Peyer's patch (tissue), 4 donors: ENCODE measurements at regions not wholly inside any gene's neighbourhood (a gene's known extent, or its start where the extent isn't known, plus 50 kb on each side); places are given as distances from the start of the nearest gene placed in this dataset.

Experiments
- DNase-seq, 3 donors: peaks; one replicate each; pipeline ENCODE4 v3.0.0-alpha.2; 2017 to 2019
- H3K27ac ChIP-seq, 4 donors: fragments of 200-600 bp; sonication (generic); one replicate each; pipeline ENCODE4 v1.5.1; 2016 to 2019
- H3K27me3 ChIP-seq, 2 donors: fragments of 200-600 bp; sonication (generic); one replicate each; pipeline ENCODE4 v1.5.1; 2019
- H3K36me3 ChIP-seq, 3 donors: fragments of 200-600 bp; sonication (generic); one replicate each; pipeline ENCODE4 v1.5.1; 2016 to 2019
- H3K4me1 ChIP-seq, 4 donors: fragments of 200-600 bp; sonication (generic); one replicate each; pipeline ENCODE4 v1.5.1; 2016 to 2019
- H3K4me3 ChIP-seq, 4 donors: fragments of 200-600 bp; sonication (generic); 1 replicate in 3 of 4; 2 replicates in 1 of 4; pipeline ENCODE4 v1.5.1; 2016 to 2019; ENCODE audit warnings: mild to moderate bottlenecking in 1 of 4
- H3K9me3 ChIP-seq, 4 donors: fragments of 200-600 bp; sonication (generic); one replicate each; pipeline ENCODE4 v1.5.1; 2016 to 2019; ENCODE audit warnings: mild to moderate bottlenecking in 1 of 4
- POLR2A ChIP-seq, 2 donors: fragments of 450-650 bp; IDR thresholded peaks; one replicate each; pipeline ENCODE4 v1.5.1; 2017; ENCODE audit warnings: antibody characterized with exemption in 2 of 2, mild to moderate bottlenecking in 2 of 2, moderate library complexity in 2 of 2
- TF ChIP-seq, protein P1 (sequence below), 6 experiments: fragments of 450-650 bp in 4 of 6; fragments of 200-600 bp in 2 of 6; sonication (generic) in 1 of 6; IDR thresholded peaks; one replicate each; pipeline ENCODE4 v1.5.1; 2017 to 2019; ENCODE audit warnings: antibody characterized with exemption in 6 of 6, mild to moderate bottlenecking in 3 of 6, moderate library complexity in 1 of 6

GRCh38 chr2:226355600-226355999 is 444.0 kb downstream of the IRS1 start:
- no peaks in the 10 kb centered on the region for H3K36me3 ChIP-seq
- H3K4me1 ChIP-seq = no peaks in the 10 kb centered on the region
- no peak for DNase-seq
- no peak overlapping the region for H3K27ac ChIP-seq
- no peak overlapping the region for H3K4me3 ChIP-seq
- H3K9me3 ChIP-seq = no peaks in the 10 kb centered on the region
- no peak for TF ChIP-seq POLR2A (IDR thresholded peaks at IDR 0.05)
- TF ChIP-seq, protein P1, sequence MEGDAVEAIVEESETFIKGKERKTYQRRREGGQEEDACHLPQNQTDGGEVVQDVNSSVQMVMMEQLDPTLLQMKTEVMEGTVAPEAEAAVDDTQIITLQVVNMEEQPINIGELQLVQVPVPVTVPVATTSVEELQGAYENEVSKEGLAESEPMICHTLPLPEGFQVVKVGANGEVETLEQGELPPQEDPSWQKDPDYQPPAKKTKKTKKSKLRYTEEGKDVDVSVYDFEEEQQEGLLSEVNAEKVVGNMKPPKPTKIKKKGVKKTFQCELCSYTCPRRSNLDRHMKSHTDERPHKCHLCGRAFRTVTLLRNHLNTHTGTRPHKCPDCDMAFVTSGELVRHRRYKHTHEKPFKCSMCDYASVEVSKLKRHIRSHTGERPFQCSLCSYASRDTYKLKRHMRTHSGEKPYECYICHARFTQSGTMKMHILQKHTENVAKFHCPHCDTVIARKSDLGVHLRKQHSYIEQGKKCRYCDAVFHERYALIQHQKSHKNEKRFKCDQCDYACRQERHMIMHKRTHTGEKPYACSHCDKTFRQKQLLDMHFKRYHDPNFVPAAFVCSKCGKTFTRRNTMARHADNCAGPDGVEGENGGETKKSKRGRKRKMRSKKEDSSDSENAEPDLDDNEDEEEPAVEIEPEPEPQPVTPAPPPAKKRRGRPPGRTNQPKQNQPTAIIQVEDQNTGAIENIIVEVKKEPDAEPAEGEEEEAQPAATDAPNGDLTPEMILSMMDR (IDR thresholded peaks at IDR 0.05) = no peak
- no peaks in the 10 kb centered on the region for H3K27me3 ChIP-seq

DNA sequence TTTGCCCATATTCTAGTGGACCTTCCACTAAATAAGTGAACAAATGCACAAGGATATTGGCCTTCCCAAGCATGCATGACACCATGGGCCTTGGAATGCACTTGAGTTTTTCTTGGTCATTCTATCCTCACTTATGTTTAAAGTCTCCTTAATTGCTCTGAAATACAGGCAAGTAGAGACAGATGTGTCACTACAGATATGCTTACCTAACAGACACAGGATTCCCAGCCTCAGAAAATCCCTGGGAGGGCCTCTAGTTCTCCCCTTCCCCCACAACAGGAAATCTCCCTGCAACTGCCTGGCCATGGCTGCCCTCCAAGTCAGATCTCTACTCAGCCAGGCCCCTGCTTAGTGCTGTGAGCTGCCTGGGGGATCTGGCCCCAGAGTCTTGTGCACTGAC is 445.2 kb downstream of the IRS1 start:
- TF ChIP-seq, protein P1 (IDR thresholded peaks at IDR 0.05) = no peak
- no peak for TF ChIP-seq POLR2A (IDR thresholded peaks at IDR 0.05)
- no peaks in the 10 kb centered on the region for H3K27me3 ChIP-seq
- H3K4me3 ChIP-seq = no peak overlapping the region
- no peaks in the 10 kb centered on the region for H3K4me1 ChIP-seq
- no peaks in the 10 kb centered on the region for H3K9me3 ChIP-seq
- no peaks in the 10 kb centered on the region for H3K36me3 ChIP-seq
- no peak for DNase-seq
- H3K27ac ChIP-seq = no peak overlapping the region

GRCh38 chr2:226352941-226353560 is 446.6 kb downstream of the IRS1 start:
- Histone ChIP-seq H3K27ac (no peak overlapping the region), H3K27me3 (no peaks in the 10 kb centered on the region), H3K4me3 (no peak overlapping the region), H3K9me3 (no peaks in the 10 kb centered on the region), H3K4me1 (no peaks in the 10 kb centered on the region), H3K36me3 (no peaks in the 10 kb centered on the region)
- no peak for TF ChIP-seq POLR2A (IDR thresholded peaks at IDR 0.05)
- TF ChIP-seq, protein P1 (IDR thresholded peaks at IDR 0.05) = no peak
- no peak for DNase-seq

GRCh38 chr2:226351711-226352110 is 447.9 kb downstream of the IRS1 start:
- H3K27me3 ChIP-seq = no peaks in the 10 kb centered on the region
- H3K4me1 ChIP-seq = no peaks in the 10 kb centered on the region
- H3K4me3 ChIP-seq = no peak overlapping the region
- H3K36me3 ChIP-seq = no peaks in the 10 kb centered on the region
- H3K9me3 ChIP-seq = no peaks in the 10 kb centered on the region
- DNase-seq = no peak
- no peak overlapping the region for H3K27ac ChIP-seq
- TF ChIP-seq, protein P1 (IDR thresholded peaks at IDR 0.05) = no peak
- TF ChIP-seq POLR2A (IDR thresholded peaks at IDR 0.05) = no peak

DNA sequence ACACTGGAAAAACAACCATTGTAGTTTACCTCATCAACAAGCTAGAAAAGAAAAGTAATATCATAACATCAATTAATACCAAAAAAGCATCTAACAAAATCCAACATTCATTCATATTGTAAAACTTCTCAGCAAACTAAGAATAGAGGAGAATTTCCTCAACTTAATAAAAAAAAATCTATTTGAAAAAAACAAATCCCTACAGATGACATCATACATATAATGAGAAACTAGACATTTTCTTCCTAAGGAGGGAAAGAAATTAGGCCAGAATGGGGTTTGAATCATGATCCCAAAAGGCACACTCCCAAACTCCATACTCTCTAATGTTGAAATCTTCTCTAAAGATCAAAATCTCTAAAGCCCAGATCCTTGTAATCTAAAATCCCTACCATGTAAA is 460.0 kb downstream of the IRS1 start:
- no peak overlapping the region for H3K27ac ChIP-seq
- DNase-seq = no peak
- H3K4me1 ChIP-seq = no peaks in the 10 kb centered on the region
- H3K9me3 ChIP-seq = no peaks in the 10 kb centered on the region
- no peaks in the 10 kb centered on the region for H3K36me3 ChIP-seq
- TF ChIP-seq, protein P1 (IDR thresholded peaks at IDR 0.05) = no peak
- no peak for TF ChIP-seq POLR2A (IDR thresholded peaks at IDR 0.05)
- no peaks in the 10 kb centered on the region for H3K27me3 ChIP-seq
- no peak overlapping the region for H3K4me3 ChIP-seq

DNA sequence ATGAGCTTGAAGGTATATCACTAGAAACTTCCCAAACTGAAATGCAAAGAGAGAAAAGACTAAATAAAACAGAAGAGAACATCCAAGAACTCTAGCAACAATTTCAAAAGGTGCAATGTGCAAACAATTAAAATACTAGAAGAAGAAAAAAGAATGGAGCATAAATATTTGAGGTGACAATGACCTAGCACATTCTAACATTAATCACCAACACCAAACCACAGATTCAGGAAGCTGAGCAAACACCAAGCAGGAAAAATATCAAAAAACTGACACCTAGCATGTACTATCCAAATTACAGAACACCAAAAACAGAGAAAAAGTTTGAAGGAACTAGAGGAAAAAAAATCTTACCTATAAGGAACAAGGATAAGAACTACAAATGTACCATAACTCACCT is 460.8 kb downstream of the IRS1 start:
- H3K4me3 ChIP-seq = no peak overlapping the region
- no peaks in the 10 kb centered on the region for H3K4me1 ChIP-seq
- H3K36me3 ChIP-seq = no peaks in the 10 kb centered on the region
- TF ChIP-seq POLR2A (IDR thresholded peaks at IDR 0.05) = no peak
- TF ChIP-seq, protein P1 (IDR thresholded peaks at IDR 0.05) = no peak
- no peaks in the 10 kb centered on the region for H3K9me3 ChIP-seq
- H3K27ac ChIP-seq = no peak overlapping the region
- no peaks in the 10 kb centered on the region for H3K27me3 ChIP-seq
- no peak for DNase-seq
